ENCODE measurements at regions not wholly inside any gene's neighbourhood (a gene's known extent, or its start where the extent isn't known, plus 50 kb on each side); places are given as distances from the start of the nearest gene placed in this dataset.

- Mint-ChIP-seq H3K4me3 (no peak overlapping the region), H3K9me3 (peaks cover 2 to 4% of the 10 kb centered on the region in 2 donors), H3K4me1 (ENCODE audit: low read depth) (no peaks in the 10 kb centered on the region), H3K27me3 (ENCODE audit: low read depth) (no peaks in the 10 kb centered on the region), H3K27ac (no peak overlapping the region), H3K36me3 (ENCODE audit: insufficient read depth in 2 of 2) (peaks cover 0 to 2% of the 10 kb centered on the region in 2 donors)
- DNase-seq (no peak), ATAC-seq (replicated peaks in 1 of 2) (no peak)
Observed at GRCh38 chr2:21466341-21466927, 342.7 kb downstream of the TDRD15 start.

GRCh38 chr2:21467280-21467818 is 343.6 kb downstream of the TDRD15 start:
- Mint-ChIP-seq H3K27me3 (ENCODE audit: low read depth) (no peaks in the 10 kb centered on the region), H3K4me1 (ENCODE audit: low read depth) (no peaks in the 10 kb centered on the region), H3K36me3 (ENCODE audit: insufficient read depth in 2 of 2) (peaks cover 0 to 2% of the 10 kb centered on the region in 2 donors), H3K27ac (no peak overlapping the region), H3K9me3 (peaks cover 0 to 4% of the 10 kb centered on the region in 2 donors), H3K4me3 (no peak overlapping the region)
- DNase-seq: no peak
- ATAC-seq (replicated peaks in 1 of 2): no peak

- Mint-ChIP-seq H3K27ac (no peak overlapping the region), H3K4me3 (no peak overlapping the region), H3K27me3 (ENCODE audit: low read depth) (no peaks in the 10 kb centered on the region), H3K9me3 (peaks cover 0 to 4% of the 10 kb centered on the region in 2 donors), H3K36me3 (ENCODE audit: insufficient read depth in 2 of 2) (peaks cover 0 to 2% of the 10 kb centered on the region in 2 donors), H3K4me1 (ENCODE audit: low read depth) (no peaks in the 10 kb centered on the region)
- DNase-seq: no peak
- ATAC-seq (replicated peaks in 1 of 2): no peak
Observed at GRCh38 chr2:21467910-21468309, 344.1 kb downstream of the TDRD15 start.

GRCh38 chr2:21468624-21469023 is 344.9 kb downstream of the TDRD15 start:
- H3K36me3 Mint-ChIP-seq (ENCODE audit: insufficient read depth in 2 of 2): peaks cover 0 to 2% of the 10 kb centered on the region in 2 donors
- H3K4me3 Mint-ChIP-seq: no peak overlapping the region
- no peaks in the 10 kb centered on the region for H3K27me3 Mint-ChIP-seq (ENCODE audit: low read depth)
- no peak overlapping the region for H3K27ac Mint-ChIP-seq
- no peak for ATAC-seq (replicated peaks in 1 of 2)
- no peak for DNase-seq
- peaks cover 0 to 4% of the 10 kb centered on the region in 2 donors for H3K9me3 Mint-ChIP-seq
- no peaks in the 10 kb centered on the region for H3K4me1 Mint-ChIP-seq (ENCODE audit: low read depth)

GRCh38 chr2:21469158-21469557 is 345.4 kb downstream of the TDRD15 start:
- ATAC-seq (replicated peaks in 1 of 2) (no peak), DNase-seq (no peak)
- H3K36me3 Mint-ChIP-seq (ENCODE audit: insufficient read depth in 2 of 2): peaks cover 0 to 2% of the 10 kb centered on the region in 2 donors
- H3K27ac Mint-ChIP-seq: no peak overlapping the region
- no peaks in the 10 kb centered on the region for H3K27me3 Mint-ChIP-seq (ENCODE audit: low read depth)
- peaks cover 0 to 4% of the 10 kb centered on the region in 2 donors for H3K9me3 Mint-ChIP-seq
- H3K4me3 Mint-ChIP-seq: no peak overlapping the region
- no peaks in the 10 kb centered on the region for H3K4me1 Mint-ChIP-seq (ENCODE audit: low read depth)

GRCh38 chr2:21469564-21469963 is 345.8 kb downstream of the TDRD15 start:
- peaks cover 0 to 2% of the 10 kb centered on the region in 2 donors for H3K36me3 Mint-ChIP-seq (ENCODE audit: insufficient read depth in 2 of 2)
- no peak overlapping the region for H3K4me3 Mint-ChIP-seq
- no peak for ATAC-seq (replicated peaks in 1 of 2)
- no peak overlapping the region for H3K27ac Mint-ChIP-seq
- H3K27me3 Mint-ChIP-seq (ENCODE audit: low read depth): no peaks in the 10 kb centered on the region
- peaks cover 0 to 4% of the 10 kb centered on the region in 2 donors for H3K9me3 Mint-ChIP-seq
- no peak for DNase-seq
- no peaks in the 10 kb centered on the region for H3K4me1 Mint-ChIP-seq (ENCODE audit: low read depth)

GRCh38 chr2:21480162-21480561 is 356.4 kb downstream of the TDRD15 start:
- no peaks in the 10 kb centered on the region for H3K4me1 Mint-ChIP-seq (ENCODE audit: low read depth)
- no peak overlapping the region for H3K27ac Mint-ChIP-seq
- no peak overlapping the region for H3K4me3 Mint-ChIP-seq
- DNase-seq: no peak
- peaks cover 0 to 4% of the 10 kb centered on the region in 2 donors for H3K36me3 Mint-ChIP-seq (ENCODE audit: insufficient read depth in 2 of 2)
- H3K27me3 Mint-ChIP-seq (ENCODE audit: low read depth): no peaks in the 10 kb centered on the region
- H3K9me3 Mint-ChIP-seq: peaks cover 6% of the 10 kb centered on the region in 2 donors
- no peak for ATAC-seq (replicated peaks in 1 of 2)

GRCh38 chr2:21484643-21485042 is 360.9 kb downstream of the TDRD15 start:
- ATAC-seq (replicated peaks in 1 of 2) (no peak), DNase-seq (no peak)
- Mint-ChIP-seq H3K36me3 (ENCODE audit: insufficient read depth in 2 of 2) (peaks cover 0 to 2% of the 10 kb centered on the region in 2 donors), H3K4me3 (no peak overlapping the region), H3K27me3 (ENCODE audit: low read depth) (no peaks in the 10 kb centered on the region), H3K4me1 (ENCODE audit: low read depth) (no peaks in the 10 kb centered on the region), H3K27ac (no peak overlapping the region), H3K9me3 (peaks cover 6 to 9% of the 10 kb centered on the region in 2 donors)

GRCh38 chr2:21486445-21486844 is 362.7 kb downstream of the TDRD15 start:
- ATAC-seq (replicated peaks in 1 of 2) (no peak), DNase-seq (no peak)
- H3K27ac Mint-ChIP-seq: no peak overlapping the region
- no peaks in the 10 kb centered on the region for H3K27me3 Mint-ChIP-seq (ENCODE audit: low read depth)
- peaks cover 6 to 9% of the 10 kb centered on the region in 2 donors for H3K9me3 Mint-ChIP-seq
- peaks cover 0 to 2% of the 10 kb centered on the region in 2 donors for H3K36me3 Mint-ChIP-seq (ENCODE audit: insufficient read depth in 2 of 2)
- no peak overlapping the region for H3K4me3 Mint-ChIP-seq
- H3K4me1 Mint-ChIP-seq (ENCODE audit: low read depth): no peaks in the 10 kb centered on the region

GRCh38 chr2:21489080-21489479 is 365.3 kb downstream of the TDRD15 start:
- no peak for DNase-seq
- Mint-ChIP-seq H3K36me3 (ENCODE audit: insufficient read depth in 2 of 2) (peaks cover 0 to 2% of the 10 kb centered on the region in 2 donors), H3K4me3 (no peak overlapping the region), H3K9me3 (peaks cover 11 to 12% of the 10 kb centered on the region in 2 donors), H3K27me3 (ENCODE audit: low read depth) (no peaks in the 10 kb centered on the region), H3K4me1 (ENCODE audit: low read depth) (no peaks in the 10 kb centered on the region), H3K27ac (no peak overlapping the region)
- ATAC-seq (replicated peaks in 1 of 2): no peak

GRCh38 chr2:21498016-21498415 is 374.2 kb downstream of the TDRD15 start:
- Mint-ChIP-seq H3K4me1 (ENCODE audit: low read depth) (no peaks in the 10 kb centered on the region), H3K27ac (no peak overlapping the region), H3K36me3 (ENCODE audit: insufficient read depth in 2 of 2) (no peaks in the 10 kb centered on the region), H3K27me3 (ENCODE audit: low read depth) (no peaks in the 10 kb centered on the region), H3K9me3 (peaks cover 4 to 6% of the 10 kb centered on the region in 2 donors), H3K4me3 (no peak overlapping the region)
- DNase-seq: no peak
- ATAC-seq (replicated peaks in 1 of 2): no peak

GRCh38 chr2:21500401-21500945 is 376.7 kb downstream of the TDRD15 start:
- no peaks in the 10 kb centered on the region for H3K4me1 Mint-ChIP-seq (ENCODE audit: low read depth)
- H3K27ac Mint-ChIP-seq: no peak overlapping the region
- DNase-seq (no peak), ATAC-seq (replicated peaks in 1 of 2) (no peak)
- H3K9me3 Mint-ChIP-seq: peaks cover 4 to 5% of the 10 kb centered on the region in 2 donors
- no peaks in the 10 kb centered on the region for H3K27me3 Mint-ChIP-seq (ENCODE audit: low read depth)
- H3K4me3 Mint-ChIP-seq: no peak overlapping the region
- no peaks in the 10 kb centered on the region for H3K36me3 Mint-ChIP-seq (ENCODE audit: insufficient read depth in 2 of 2)

GRCh38 chr2:21501376-21502027 is 377.7 kb downstream of the TDRD15 start:
- Mint-ChIP-seq H3K27me3 (ENCODE audit: low read depth) (no peaks in the 10 kb centered on the region), H3K27ac (no peak overlapping the region), H3K4me3 (no peak overlapping the region), H3K36me3 (ENCODE audit: insufficient read depth in 2 of 2) (no peaks in the 10 kb centered on the region), H3K9me3 (peaks cover 5 to 6% of the 10 kb centered on the region in 2 donors), H3K4me1 (ENCODE audit: low read depth) (no peaks in the 10 kb centered on the region)
- ATAC-seq (replicated peaks in 1 of 2): no peak
- DNase-seq: no peak

Data from activated T-cell treated with anti-CD3 and anti-CD28 coated beads, Interleukin-2, amount 50 U/mL, for 72 hours (primary cell).